ENCODE measurements at regions not wholly inside any gene's neighbourhood (a gene's known extent, or its start where the extent isn't known, plus 50 kb on each side); places are given as distances from the start of the nearest gene placed in this dataset.

DNA sequence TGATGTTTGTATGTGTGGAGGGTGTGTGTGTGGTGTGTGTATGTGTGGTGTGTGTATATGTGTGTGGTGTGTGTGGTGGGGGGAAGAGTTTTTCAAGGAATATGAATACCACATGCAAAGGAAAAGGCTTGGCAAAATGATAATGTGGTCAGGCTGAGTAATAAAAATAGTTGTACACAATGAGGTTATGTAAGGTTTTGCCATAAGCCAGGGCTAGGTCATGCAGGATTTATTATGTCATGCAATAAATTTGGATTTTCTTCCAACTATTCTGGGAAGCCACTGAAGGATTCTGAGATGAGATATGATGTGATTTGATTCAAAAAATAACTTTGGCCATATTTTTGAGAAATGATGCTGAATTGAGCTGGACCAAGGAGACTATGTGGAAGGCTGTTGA is 1191.6 kb upstream of the SEL1L start:
- peak; percentile 5 for DNase-seq (ENCODE audit: low read depth)
- no peak overlapping the region for H3K4me3 ChIP-seq (ENCODE audit: low read length)
- TF ChIP-seq, protein P1, sequence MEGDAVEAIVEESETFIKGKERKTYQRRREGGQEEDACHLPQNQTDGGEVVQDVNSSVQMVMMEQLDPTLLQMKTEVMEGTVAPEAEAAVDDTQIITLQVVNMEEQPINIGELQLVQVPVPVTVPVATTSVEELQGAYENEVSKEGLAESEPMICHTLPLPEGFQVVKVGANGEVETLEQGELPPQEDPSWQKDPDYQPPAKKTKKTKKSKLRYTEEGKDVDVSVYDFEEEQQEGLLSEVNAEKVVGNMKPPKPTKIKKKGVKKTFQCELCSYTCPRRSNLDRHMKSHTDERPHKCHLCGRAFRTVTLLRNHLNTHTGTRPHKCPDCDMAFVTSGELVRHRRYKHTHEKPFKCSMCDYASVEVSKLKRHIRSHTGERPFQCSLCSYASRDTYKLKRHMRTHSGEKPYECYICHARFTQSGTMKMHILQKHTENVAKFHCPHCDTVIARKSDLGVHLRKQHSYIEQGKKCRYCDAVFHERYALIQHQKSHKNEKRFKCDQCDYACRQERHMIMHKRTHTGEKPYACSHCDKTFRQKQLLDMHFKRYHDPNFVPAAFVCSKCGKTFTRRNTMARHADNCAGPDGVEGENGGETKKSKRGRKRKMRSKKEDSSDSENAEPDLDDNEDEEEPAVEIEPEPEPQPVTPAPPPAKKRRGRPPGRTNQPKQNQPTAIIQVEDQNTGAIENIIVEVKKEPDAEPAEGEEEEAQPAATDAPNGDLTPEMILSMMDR (conservative IDR thresholded peaks at IDR 0.05; ENCODE audit: low read length), result no peak

DNA sequence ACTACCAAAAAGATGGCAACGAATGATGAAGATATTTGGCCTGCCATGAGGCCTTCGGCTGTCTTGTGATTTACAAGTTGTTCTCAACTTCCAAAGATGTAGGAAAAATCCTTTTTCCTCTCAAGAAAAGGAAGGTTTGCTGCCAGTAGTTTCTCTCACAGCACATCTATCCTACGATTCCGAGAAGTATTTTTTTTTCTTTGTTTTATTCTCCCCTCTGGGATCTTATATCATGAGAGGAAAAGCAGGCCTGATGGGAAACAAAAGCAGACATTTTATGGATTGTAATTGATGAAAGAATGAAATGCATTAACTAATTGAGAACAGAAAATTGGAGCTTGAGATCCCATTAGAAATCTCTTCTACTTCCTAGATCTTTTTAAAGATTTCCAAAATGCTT is 1197.9 kb upstream of the SEL1L start:
- TF ChIP-seq, protein P1 (conservative IDR thresholded peaks at IDR 0.05; ENCODE audit: low read length), result no peak
- no peak overlapping the region for H3K4me3 ChIP-seq (ENCODE audit: low read length)
- DNase-seq (ENCODE audit: low read depth), result no peak

- no peak for DNase-seq (ENCODE audit: low read depth)
- TF ChIP-seq, protein P1 (conservative IDR thresholded peaks at IDR 0.05; ENCODE audit: low read length), result no peak
- no peak overlapping the region for H3K4me3 ChIP-seq (ENCODE audit: low read length)
Observed at GRCh38 chr14:82740547-82740946, 1206.9 kb upstream of the SEL1L start.

DNA sequence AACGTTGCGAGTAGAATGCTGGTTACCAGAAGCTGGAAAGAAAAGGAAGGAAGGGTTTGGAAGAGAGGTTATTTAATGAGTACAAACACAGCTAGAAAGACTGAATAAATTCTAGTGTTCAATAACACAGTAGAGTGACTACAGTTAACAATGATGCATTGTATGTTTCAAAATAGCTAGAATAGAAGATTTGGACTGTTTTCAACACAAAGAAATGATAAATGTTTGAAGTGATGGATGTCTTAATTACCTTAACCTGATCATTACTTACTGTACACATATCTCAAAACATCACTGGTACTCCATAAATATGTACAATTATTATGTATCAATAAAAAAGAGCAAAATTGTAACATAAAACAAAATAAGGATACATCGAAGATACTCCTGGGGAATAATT is 1221.8 kb upstream of the SEL1L start:
- TF ChIP-seq, protein P1 (conservative IDR thresholded peaks at IDR 0.05; ENCODE audit: low read length), result no peak
- DNase-seq (ENCODE audit: low read depth), result no peak
- H3K4me3 ChIP-seq (ENCODE audit: low read length), result no peak overlapping the region

- no peak for DNase-seq (ENCODE audit: low read depth)
- TF ChIP-seq, protein P1 (conservative IDR thresholded peaks at IDR 0.05; ENCODE audit: low read length), result no peak
- no peak overlapping the region for H3K4me3 ChIP-seq (ENCODE audit: low read length)
Observed at GRCh38 chr14:82755923-82756322, 1222.3 kb upstream of the SEL1L start.

- DNase-seq (ENCODE audit: low read depth), result no peak
- H3K4me3 ChIP-seq (ENCODE audit: low read length), result no peak overlapping the region
- TF ChIP-seq, protein P1 (conservative IDR thresholded peaks at IDR 0.05; ENCODE audit: low read length), result no peak
Observed at GRCh38 chr14:82757776-82758175, 1224.1 kb upstream of the SEL1L start.

GRCh38 chr14:82759656-82760055 is 1226.0 kb upstream of the SEL1L start:
- TF ChIP-seq, protein P1 (conservative IDR thresholded peaks at IDR 0.05; ENCODE audit: low read length), result no peak
- no peak for DNase-seq (ENCODE audit: low read depth)
- H3K4me3 ChIP-seq (ENCODE audit: low read length), result no peak overlapping the region
